ENCODE measurements at regions not wholly inside any gene's neighbourhood (a gene's known extent, or its start where the extent isn't known, plus 50 kb on each side); places are given as distances from the start of the nearest gene placed in this dataset.

DNA sequence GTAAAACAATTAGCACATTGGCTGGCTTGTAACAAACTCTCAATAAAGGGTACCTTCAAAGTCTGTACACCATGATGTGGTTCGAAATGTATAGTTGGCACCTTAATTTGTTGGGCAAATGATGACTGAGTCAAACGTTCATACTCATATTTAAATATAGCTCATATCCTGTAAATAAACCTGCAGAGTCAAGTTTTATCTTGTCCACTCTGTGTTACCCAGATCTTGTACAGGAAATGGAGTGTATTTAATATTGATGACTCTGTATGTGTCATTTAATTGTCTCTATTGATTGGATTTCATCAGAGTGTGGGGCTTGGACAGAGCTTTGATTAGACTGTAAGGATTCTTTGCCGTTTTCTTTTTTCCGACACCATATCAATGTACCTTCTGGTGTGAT lies 805.6 kb upstream of the ZEB2 start:
- no peak for DNase-seq

- no peak for DNase-seq
These were observed 804.8 kb upstream of the ZEB2 start for GRCh38 chr2:145324748-145325147.

DNA sequence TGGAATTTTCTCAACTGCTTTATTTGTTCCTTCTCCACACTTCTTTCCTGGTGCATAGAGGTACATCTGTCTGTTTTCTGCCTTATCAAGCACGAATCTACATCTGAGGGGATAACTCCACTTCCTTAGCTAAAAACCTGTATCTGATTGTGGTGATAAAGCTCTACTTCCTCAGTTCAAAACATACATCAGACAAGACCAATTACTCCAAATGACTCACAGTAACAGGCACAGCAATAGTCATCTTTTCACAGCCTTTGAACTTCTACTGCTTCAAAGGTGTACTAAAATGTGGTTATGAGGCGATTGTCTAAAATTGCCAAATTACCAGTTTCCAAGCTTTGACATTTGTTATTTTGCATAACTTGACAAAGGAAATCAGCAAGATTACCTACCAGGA lies 803.6 kb upstream of the ZEB2 start:
- DNase-seq, result no peak

DNA sequence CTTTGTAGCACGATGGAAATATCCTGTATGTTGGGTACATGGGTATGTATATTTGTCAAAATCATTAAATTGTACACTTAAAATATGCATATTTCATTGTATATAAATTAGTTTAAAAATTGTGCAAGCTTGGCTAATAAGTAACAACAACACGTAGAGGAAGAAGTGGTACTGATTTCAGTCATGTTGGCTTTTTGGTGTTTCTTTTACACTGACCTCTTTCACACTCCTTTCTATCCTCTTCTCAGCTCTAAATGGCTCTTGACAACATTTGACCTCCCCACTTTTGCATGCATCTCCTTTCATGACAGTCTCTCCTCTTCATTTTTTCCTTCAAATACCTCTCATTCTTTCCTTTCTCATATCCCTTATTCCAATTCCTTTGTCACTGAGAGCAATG lies 801.4 kb upstream of the ZEB2 start:
- no peak for DNase-seq

- no peak for DNase-seq
These were observed 796.6 kb upstream of the ZEB2 start for GRCh38 chr2:145316496-145316895.

DNA sequence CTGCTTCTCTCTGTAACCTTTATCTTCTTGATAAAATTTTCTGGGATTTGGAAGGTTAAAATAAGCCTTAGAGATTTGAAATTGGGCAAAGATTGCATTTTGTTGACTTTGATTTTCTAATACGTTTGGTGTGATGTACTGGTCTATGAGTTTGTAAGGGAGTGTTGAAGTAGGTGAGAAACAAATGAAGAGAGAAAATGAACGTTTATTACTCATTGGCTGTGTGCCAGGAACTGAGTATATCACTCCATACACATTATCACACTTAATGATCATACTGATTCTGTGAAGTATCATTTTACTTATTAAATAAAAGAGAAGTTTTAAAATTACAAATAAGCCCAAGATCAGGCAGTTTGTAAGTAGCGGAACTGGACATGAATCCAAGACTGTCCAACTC lies 795.1 kb upstream of the ZEB2 start:
- no peak for DNase-seq

GRCh38 chr2:145314119-145314633 lies 794.3 kb upstream of the ZEB2 start:
- DNase-seq, result no peak

- no peak for DNase-seq
These were observed 786.0 kb upstream of the ZEB2 start for GRCh38 chr2:145305889-145306288.

GRCh38 chr2:145304501-145304900 lies 784.6 kb upstream of the ZEB2 start:
- DNase-seq, result no peak

GRCh38 chr2:145303536-145303935 lies 783.6 kb upstream of the ZEB2 start:
- no peak for DNase-seq

DNA sequence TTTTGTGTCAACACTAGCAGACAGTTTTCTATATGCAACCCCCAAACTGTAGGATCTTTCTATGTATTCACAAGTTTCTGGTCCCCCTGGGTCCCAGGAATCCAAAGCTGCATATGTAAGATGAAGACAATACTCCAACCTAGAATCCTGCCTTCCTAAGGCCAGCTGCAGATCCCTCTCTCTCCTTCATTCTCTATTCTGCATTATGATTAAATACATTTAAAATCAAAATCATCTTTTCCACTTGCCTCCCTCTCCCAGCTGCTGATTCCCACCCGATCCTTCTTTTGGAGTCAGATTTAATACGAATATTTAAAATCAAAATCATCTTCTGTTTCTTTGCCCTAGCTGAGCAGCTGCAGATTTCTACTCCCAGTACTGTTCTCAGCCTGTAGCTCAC lies 783.0 kb upstream of the ZEB2 start:
- DNase-seq, result no peak

DNA sequence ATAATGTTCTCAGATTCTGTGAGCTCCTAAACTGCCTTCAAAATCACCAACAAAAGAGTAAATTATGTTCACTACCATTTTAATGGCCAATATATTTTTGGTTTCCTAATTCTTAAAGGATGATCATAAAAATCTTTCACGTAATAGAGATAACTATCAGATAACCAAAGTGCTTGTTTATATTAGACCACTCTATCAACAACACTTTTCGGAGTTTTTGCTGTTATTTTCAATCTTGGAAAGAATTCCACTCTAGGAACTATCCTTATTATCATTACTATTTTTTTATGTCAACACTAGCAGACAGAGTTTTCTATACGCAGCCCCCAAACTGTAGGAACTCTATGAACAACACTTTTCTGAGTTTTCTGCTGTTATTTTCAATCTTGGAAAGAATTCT lies 782.5 kb upstream of the ZEB2 start:
- no peak for DNase-seq

GRCh38 chr2:145299368-145299767 lies 779.4 kb upstream of the ZEB2 start:
- DNase-seq, result no peak

GRCh38 chr2:145292166-145292565 lies 772.2 kb upstream of the ZEB2 start:
- DNase-seq, result no peak

DNA sequence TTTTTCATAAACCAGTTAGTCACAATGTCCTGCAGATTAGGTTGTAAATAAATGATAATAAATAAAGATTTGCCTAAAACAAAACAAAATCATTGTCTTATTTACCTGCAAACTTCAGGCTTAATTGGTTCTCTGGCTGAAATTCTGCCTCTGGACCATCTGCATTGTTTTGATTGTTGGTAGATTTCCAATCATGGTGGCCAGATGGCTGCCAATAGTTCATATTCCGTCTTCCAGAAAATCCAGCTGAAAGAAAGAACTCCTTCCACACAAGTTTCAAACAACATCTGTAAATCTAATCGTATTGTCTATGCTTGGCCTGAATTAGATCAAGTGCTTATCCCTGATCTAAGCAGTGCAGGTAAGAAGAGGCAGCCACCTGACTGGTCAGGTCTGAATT lies 771.1 kb upstream of the ZEB2 start:
- no peak for DNase-seq

- DNase-seq, result no peak
These were observed 770.0 kb upstream of the ZEB2 start for GRCh38 chr2:145289946-145290345.

GRCh38 chr2:145288650-145289496 lies 769.0 kb upstream of the ZEB2 start:
- DNase-seq, result no peak

DNA sequence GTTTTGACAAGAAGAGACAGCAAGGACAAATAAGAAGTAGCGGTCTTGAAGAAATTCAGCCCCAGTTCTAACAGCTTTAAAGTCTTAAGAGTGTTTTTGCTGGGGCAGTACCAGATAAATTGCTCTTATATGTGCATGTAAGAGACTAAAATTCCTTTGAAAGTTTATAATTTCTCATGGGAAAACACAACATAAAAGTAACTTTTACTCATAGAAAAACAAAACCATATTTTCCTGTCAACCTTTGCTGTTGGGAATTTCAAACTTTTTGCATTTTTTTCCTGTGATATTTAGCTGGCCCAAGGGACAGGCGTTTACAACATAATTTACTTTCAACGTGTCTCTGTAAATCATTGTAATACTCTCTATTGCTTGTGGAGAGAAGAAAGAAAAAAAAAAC lies 767.8 kb upstream of the ZEB2 start:
- DNase-seq, result no peak

- no peak for DNase-seq
These were observed 766.9 kb upstream of the ZEB2 start for GRCh38 chr2:145286716-145287275.

DNA sequence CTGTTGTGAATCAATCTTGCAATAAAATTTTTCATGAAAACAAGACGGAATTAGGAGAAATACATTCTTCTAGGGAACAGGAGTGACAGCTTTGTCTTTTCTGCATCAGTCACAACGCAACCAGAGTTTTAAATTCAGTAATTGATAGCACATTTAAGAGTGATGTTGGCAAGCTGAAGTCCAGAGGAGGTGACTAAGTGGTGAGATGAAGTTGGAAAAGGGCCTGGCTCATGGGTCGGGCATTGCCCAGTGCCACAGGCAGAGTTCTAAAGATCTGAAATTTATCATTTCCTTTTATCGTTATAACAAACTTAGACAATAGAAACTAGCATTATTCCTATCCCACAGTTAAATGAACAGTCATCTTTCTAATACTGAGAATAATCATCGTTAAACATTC lies 764.6 kb upstream of the ZEB2 start:
- no peak for DNase-seq

DNA sequence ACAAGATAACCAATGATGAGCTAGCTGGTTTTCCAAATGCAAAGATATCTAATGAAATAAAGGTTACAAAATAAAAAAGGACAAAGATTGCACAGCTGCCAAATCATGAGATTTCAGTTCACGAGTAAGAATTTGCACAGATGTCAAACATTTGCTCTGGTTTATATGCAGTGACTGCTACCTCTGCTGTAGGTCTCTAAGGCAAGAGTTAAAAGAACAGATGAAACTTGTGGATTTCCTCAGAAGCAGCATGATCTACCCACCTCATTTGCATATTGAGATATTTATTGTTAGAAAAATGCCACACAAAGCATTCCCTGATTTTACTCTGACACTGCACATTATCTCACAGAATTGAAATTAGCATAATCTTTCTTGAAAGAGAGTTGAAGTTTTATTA lies 763.2 kb upstream of the ZEB2 start:
- DNase-seq, result no peak

GRCh38 chr2:145277922-145278321 lies 758.0 kb upstream of the ZEB2 start:
- no peak for DNase-seq

DNA sequence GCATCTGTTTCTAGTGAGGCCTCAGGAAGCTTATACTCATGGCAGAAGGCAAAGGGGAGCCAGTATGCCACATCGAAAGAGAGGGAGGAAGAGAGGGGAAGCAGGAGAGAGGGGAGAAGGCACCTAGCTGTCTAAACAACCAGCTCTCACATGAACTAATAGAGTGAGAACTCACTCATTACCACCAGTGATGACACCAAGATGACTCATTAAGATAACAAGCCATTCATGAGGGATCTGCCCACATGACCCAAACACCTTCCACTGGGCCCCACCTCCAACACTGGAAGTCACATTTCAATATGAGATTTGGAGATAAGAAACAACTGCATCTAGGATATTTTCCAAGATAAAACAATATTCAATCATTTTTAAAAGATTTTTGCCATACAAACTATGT lies 753.9 kb upstream of the ZEB2 start:
- no peak for DNase-seq

DNA sequence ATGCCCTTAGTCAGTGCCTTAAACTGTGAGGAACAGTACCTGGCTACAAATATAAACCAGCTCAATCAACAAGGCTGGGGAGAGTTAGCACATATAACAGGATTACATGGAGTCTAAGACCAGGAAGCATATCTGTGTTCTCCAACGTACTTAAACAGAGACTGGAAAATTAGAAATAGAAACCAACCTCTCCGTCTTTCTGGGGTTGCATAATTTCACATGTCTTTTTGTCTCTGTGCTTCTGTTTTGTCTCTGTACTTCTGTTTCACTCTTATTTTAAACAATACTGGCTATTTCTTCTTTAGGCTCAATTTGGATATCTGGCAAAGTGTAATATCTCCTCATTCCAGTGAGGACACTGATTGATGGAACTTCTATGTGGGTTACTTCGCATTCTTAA lies 749.0 kb upstream of the ZEB2 start:
- DNase-seq, result no peak

GRCh38 chr2:145267451-145267850 lies 747.5 kb upstream of the ZEB2 start:
- DNase-seq, result no peak
